COLO668 (cell line): ENCODE measurements at regions not wholly inside any gene's neighbourhood (a gene's known extent, or its start where the extent isn't known, plus 50 kb on each side); places are given as distances from the start of the nearest gene placed in this dataset.

Experiments used
- DNase-seq: peaks from one replicate; lab custom pipeline; 2025; ENCODE audit not compliant: unreplicated experiment; lab: John Stamatoyannopoulos, UW

DNA sequence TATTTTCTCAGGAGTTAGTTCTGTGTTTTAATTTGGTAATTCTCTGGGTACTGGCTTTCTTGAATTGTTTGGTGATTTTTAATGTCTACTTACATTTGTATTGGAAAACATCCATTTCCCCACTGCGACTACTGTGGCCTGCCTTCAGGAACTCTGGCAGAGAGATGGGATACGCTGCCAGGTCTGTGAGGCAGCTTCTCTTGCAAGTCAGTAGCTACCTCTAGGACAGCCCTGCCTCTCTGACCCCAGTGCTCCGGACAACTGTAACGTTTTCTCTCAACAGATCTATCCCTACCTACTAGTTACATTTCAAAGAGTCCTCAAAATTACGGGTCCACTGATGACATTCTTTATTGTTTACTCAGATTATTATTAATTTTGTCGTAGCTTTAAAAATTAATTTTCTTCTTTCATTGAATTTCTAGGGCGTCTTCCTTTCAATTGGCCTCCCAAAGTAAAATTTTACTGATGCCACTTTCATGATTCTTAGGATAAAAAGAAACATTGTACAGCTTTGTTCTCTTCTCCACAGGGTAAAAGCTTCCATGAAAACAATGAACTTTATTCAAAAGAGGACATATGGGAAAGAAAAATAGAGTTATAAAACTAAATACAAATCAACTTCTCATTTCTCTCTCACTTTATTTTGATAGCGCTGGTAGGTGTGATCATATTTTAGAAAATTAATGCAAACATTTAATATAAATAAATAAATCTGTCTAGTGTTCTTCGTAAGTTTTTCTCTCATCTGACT is 123.2 kb upstream of the GOLGA8J start:
- DNase-seq, result no peak

DNA sequence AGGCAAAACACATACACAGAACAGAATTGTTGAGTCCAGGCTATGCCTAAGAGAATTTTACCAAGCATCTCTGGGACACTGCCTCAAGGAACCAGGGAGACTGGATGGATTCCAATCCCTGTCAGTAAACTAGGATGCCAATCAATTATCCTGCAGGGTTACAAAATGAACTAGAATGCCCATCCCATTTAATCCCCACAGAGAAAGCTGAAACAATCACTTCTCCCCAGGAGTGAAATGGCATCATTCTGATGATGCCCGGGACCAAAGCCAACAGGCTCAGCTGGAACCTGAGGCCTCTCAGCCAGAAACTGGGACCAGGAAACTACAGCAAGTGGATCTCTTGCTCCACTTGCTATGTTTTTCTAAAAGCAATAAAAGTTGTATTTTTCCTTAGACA is 130.0 kb upstream of the TJP1 start:
- no peak for DNase-seq

DNA sequence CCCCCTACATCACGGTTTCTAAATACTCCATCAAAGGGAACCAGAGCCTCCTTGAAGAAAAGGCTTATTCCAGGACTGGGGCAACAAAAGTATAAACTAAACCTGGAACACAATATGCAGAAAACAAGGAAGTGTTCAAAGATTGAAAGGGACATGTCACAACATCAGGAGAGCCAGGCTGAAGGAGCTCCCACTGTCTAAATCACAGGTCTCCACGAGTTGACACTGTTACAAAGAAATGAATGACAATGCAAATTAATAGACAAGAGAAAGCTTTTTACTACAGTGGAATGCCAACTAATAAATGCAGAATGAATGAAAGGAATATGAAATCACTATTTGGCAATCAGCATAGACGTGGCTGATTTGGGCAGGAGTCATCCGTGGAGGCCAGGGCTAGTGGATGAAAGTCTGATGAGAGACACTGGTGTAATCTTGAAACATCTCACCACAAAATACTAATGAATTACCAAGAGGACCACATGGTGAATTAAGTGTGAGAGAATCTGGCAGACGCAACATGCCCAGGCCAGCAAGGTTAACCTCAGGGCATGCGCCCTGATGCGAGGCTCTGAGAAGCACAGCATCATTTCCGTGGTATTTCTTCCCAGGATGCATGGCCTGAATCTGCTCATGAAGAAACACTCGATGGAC is 123.8 kb upstream of the TJP1 start:
- DNase-seq, result no peak

DNA sequence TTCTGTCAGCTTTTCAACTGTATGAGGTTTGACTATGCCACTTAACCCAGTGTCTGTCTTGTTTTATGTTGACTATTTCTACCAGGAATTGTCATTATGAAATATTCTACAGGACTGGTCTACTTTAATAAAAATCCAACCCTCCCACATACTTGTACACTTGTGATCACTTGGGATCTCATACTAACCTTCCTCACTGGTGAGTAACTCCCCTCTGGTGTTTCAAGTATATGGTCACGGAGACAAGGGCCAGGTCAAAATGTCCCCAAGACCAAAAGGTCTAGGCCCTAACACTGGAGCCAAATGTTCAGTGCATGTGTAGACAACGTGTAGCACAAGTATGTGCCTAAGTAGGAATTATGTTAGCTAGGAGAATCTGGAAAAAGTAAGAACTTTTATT is 122.7 kb upstream of the TJP1 start:
- DNase-seq, result no peak

DNA sequence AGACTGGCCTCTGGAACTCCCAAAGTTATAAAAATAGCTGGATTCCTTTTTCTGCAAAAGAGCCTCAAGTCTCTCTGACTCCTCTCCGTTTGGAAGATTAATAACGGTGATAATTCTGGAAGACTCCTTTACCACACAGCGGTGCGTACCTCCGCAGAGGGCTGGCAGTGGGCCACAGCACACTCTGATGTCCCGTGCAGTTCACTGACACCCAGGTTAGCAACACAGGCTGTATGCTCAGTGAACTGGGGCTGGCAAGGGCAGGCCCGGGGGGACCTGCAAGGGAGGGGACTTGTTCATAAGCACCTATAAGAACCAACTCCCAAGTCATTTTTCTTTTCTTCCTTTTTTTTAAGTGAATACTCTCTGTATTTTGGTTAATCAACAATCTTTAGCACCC is 120.3 kb upstream of the TJP1 start:
- no peak for DNase-seq

DNA sequence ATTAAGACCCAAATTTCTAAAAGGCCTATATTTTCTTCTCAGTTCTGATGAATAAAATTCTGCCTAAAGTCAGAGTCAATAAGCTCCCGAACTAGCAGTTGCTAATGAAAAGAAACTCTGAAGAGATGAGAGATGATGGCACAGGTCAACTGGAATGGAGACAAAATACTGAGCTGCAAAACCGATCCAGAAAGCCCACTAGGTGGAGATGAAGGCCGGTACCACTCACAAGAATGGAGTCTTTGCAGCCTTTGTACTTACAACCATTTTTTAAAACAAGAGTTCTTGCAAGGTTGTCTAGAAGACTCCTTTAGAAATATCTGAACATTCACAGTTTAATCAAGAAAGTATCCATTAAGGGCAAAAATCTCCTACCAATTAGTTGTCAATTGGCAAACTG is 119.9 kb upstream of the TJP1 start:
- no peak for DNase-seq

DNA sequence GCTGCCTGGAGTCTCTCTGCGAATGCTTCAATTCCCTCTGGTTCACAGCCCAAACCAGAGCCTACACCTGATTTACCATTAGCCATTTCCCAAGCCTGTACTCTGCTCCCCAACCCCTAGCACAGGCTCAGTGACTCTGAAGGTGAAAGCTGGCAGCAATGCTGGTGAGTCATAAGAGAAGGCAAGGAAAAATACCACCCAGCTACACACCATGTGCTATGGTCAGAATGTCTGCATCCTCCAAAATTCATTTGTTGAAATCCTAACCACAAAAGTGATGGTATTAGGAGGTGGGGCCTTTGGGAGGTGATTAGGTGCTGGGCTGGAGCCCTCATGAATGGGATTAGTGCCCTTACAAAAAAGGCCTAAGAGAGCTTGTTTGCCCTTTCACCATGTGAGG is 117.1 kb upstream of the TJP1 start:
- DNase-seq, result no peak

DNA sequence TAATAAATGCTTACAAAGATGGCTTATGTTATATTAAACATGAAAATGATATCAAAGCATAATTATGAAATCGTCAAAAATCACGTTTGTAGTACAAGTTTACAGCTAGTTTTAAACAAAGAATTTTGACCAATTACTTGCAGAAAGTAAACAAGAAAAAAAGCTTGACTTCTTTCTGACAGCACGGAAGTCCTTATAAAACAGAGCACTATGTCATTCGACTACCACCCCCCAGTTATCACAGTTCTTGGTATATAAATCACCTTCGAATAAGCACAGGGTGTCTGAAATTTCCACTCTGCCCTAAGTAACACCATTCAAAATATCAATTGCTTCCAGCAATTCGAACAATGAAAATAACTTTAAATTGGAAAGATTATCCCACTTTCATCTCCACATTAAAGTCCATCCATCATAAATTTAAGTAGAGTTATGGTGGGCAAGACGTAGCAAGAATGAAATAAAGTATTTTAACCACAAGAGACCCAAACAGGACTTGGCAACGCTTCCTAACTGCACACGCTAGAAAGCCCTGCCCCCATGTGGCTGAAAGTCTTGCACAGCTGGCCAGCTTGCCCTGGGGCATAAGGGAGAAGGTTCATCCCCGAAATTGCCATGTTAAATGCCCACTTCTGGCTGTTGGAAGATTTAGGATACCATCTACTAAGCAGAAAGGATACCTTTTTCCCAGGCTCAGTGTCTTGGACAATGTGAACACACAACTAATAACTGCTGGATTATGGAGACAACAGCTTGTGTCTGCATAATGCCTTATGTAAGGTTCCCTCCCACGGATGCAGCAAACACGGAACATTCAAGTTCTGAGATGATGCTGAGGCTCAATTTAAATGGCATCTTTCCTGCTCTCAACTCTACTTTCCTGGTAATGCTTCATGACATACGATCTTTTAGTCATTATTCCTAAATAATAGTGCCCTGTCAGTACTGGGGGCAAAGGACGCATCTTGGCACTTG is 116.4 kb upstream of the TJP1 start:
- no peak for DNase-seq

DNA sequence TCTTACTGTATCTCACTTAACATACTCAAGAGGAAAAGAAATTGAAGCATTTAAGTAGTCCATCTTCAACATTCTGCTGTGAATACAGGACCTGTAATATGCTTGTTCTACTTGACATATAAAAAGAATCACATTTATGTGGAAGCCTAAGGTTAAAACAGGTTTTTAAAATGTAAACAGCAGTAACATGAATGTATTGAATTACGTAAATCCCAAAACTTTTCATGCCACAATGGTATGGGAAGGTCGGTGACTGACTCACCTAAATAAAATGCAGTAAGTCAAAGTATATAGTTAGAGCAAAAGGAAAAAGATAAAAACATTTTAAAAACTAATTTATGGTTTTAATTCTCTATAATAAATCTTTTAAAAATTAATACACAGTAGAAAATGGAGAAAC is 115.7 kb upstream of the TJP1 start:
- DNase-seq, result no peak

DNA sequence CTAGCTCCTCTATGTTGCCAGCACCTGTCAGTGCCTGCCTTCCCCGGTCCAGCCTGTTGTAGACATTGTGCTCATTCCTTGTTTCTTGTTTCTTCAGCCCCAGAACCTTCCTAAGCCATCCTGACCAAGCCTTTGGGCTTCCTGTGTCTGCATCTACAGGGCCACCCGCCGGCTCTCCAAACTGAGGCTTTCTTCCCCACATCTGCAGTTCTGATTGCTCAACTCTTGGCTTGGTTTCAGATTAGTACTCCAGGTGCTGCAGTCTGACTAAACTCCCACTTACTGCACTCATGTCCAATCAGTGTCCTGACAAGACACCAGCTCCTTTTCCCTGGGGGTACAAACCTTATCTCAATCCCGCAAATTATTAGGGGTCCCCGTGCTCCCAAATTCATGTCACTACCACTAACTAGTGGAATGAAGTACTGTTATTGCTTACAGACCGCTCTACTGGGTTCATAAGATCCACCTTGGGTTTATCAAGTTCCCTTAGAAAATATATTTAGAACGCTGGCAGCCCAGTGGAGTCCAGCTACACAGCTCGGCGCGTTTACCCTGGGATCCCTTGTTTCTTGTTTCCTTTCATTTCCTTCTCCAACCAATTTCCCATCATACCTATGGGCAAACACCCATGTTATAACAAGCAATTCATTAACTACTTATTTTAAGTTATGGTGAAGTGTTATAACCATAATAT is 114.2 kb upstream of the TJP1 start:
- DNase-seq, result no peak

DNA sequence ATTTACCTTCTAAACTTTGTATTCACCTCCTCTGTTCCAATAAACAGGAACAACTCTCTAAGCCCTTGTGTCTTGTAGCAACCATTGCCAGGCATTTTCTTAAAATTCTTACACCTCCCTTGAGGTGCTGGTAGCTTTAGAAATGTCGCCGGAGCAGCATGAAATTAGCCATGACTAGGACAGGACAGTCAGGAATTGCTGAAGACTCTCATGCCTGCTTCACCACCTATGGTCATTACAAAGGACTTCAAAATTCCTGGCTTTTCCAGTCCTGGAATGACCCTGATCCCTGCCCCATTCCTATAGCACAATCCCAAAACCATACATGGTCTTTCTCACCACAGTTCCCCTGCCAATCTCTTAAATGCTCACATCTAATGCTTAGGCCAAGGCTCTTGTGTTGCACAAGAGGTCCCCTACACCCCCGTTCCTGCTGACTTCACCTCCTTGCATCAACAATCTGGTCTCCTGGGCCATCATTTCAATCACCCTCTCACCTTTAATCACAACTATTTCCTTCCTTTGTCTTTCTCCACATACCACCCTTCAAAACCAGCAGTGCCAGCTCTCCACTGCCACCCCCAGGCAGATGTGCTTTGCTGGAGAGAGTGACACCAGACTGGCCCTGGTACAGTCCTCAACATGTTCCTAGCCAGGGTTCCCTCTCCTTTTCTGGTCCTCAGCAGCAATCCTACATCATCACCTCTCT is 113.2 kb upstream of the TJP1 start:
- DNase-seq, result no peak

DNA sequence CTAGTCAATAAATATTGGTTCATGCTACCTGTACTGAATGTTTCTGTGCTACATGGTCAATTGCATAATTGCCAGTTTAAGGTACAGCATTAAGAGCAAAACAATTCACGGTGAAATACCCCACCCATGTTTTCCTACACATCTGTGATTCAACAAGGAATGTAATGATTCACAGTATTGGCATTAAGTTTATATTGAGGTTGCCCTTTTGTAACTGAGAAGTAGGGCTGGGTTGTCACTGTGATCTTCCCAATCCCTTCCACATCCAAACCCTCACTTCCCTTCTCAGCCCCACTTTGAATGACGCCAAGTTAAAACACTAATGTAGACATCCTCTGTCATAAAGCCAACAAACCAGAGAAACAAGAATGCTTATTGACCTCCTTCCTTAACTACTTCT is 112.0 kb upstream of the TJP1 start:
- DNase-seq, result no peak

DNA sequence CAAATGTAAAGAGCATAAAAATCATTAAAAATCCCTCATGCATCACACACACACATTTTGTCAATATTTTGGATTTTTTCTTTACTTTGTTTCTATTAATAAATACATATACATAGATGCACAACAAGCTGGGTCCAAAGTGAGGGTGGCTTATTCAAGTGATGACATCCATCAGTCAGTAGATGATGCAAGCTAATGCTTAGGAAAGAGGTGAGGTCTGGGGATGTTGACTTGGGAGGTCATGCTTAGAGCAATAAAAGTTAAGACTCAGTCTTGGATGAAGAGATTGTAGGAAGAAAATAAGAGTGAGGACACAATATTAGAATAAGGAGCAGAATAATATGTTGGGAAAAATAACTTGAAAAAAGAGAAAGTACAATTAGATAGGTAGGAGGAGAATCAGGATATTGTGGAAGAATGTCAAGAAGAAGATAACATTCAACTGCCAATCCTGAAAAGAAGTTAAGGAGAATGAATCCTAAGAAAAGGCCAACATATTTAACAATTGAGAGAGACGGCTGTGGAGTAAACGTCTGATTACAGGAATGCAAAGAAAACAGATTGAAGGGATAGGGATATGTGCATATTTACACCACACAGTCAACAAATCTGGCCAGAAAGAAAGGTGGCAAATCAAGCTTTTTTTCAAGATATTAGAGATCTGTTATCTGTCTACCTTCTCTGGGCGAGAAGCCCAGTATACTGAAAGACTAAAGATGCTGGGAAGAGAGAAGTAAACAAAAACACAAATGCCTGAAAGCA is 111.0 kb upstream of the TJP1 start:
- DNase-seq, result no peak

DNA sequence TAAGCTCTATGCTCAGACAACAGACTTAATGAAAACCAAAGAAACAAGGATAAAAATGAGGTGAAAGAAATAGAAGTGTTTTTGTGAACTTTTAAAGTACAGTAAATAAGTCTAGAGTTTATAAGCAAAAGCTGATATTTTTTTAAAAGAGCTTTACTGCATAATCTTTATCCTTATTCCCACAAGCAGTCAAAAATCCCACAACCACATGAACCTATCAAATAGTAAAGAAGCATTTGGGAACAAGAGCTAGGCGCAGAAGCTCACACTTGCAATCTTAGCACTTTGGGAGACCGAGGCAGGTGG is 103.8 kb upstream of the TJP1 start:
- DNase-seq, result no peak

DNA sequence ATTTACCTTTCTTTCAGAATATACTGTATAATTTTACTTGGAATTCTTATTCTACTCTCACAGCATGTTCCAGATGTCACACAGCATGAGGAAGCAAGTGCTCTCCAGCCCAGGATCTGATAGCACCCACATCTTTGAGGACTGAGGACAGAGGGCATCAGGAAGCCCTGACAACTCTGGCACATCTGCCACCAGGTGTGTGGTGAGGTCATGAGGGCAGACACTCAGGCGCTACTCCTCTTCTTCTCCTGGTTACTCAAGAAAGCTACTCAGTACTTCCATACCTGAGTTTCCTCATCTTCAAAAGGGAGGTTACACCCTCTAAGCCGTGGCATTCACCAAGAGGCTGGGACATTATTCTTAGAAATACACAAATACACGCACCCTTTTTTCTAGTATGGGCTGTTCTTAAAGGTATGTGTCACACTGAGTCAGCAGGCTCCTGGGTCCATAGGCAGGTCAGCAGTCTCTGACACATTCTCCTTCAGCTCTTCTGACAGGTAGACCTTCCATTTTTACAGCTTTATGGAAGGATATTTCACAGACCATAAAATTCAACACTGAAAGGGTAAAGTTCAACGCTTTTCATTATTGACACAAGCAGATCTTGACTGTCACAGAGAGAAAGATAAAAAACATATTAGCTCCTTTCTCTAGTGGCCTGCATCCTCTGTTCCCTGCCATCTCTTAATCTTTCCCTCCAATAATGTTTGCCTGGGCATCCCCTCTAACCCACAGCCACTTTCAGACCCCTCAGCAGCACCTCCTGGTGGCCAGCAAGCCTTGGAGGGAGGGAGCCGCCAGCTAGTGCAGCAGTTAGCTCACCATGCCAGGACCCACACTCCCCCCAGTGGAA is 103.2 kb upstream of the TJP1 start:
- peak; percentile 27 for DNase-seq

DNA sequence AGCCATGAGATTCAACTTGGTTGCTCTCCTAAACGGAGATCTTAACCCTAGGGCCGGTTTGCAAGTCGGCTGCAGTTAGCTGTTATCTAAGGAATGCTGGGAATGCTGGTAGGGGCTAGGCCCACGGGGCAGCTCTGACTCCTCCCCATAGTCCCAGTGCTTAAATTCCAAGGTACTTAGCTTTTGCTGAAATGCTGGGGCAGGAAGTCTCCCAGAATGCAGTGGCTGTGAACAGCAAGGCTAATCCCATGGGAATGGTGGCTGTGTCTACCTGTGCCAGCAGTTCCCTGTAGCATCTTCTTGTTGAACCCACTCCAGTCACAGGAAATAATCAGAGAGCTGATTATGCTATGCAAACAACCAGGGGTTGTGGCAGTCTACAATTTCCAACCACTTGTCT is 102.5 kb upstream of the TJP1 start:
- no peak for DNase-seq

DNA sequence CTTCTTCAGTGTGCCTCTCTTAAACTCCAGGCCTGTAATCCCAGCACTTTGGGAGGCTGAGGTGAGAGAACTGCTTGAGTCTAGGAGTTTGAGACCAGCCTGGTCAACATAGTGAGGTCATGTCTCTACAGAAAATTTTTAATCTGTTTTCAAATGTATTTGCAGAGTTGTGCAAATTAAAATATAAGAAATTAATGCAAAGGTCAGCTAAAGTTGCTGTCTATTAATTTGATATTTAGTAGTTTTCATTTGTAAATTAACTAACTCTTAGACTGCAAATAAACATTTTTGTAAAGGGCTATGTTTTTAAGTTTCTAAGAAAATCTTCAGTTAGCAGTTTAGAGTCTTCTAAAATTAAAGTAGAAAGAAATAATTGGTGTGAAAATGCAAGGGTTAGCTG is 99.9 kb upstream of the TJP1 start:
- no peak for DNase-seq

DNA sequence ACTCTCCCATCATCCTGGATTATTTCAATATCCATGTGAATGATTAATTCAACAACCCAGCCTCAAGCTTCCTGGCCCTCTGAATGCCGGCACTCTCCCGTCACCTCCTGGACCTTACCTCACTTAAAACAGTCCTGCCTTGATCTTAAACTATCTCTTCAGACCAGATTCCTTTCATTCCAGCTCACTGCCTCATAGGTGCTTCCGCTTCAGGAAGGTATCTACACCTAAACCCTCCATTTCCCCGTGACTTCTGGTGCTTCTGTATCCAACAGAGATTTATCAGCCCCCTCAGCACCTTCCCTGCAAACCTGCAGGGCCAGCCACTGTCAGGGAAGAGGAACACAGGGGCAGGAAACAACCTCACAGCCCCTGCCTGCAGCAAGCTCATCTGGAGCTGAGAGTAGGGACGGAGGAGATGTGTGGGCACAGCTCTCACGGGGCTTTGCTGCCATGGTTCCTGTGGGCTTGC is 98.9 kb upstream of the TJP1 start:
- no peak for DNase-seq

DNA sequence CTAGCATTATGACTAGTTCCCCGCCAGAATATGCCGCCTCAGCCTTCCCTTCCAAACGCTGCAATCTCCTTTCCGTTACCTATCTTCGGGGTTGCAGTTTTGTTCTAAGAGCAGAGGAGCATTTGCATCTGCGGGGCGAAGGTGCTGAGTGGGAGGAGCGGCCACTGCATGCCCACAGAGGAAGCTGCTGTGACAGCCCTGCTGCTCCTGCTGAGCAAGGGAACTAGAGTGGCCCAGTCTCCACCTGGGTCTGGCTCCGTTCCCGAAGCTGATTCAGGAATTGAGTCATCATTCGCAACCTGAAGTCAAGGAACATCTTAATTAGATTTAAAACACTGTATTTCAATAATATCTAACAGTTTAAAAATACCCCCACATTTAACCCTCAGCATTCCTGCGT is 98.2 kb upstream of the TJP1 start:
- DNase-seq, result no peak
